Osteocyte (in vitro differentiated cells): ENCODE measurements at regions not wholly inside any gene's neighbourhood (a gene's known extent, or its start where the extent isn't known, plus 50 kb on each side); places are given as distances from the start of the nearest gene placed in this dataset.

Experiments used
- DNase-seq: peaks from one replicate; pipeline ENCODE4 v3.0.0; 2021; ENCODE audit warnings: mixed read lengths; ENCODE audit not compliant: unreplicated experiment; ENCODE audit errors: extremely low spot score
- H3K27ac Mint-ChIP-seq: one replicate; pipeline ENCODE4 v1.8.0; 2021; ENCODE audit warnings: mild to moderate bottlenecking, mixed read lengths; ENCODE audit not compliant: unreplicated experiment
- H3K27me3 Mint-ChIP-seq: one replicate; pipeline ENCODE4 v1.8.0; 2021; ENCODE audit warnings: mixed read lengths; ENCODE audit not compliant: unreplicated experiment
- H3K36me3 Mint-ChIP-seq: one replicate; pipeline ENCODE4 v1.8.0; 2021; ENCODE audit warnings: mixed read lengths; ENCODE audit not compliant: unreplicated experiment
- H3K4me1 Mint-ChIP-seq: one replicate; pipeline ENCODE4 v1.8.0; 2021; ENCODE audit warnings: mixed read lengths; ENCODE audit not compliant: unreplicated experiment
- H3K4me3 Mint-ChIP-seq: one replicate; pipeline ENCODE4 v1.8.0; 2021; ENCODE audit warnings: mild to moderate bottlenecking, moderate library complexity, mixed read lengths; ENCODE audit not compliant: unreplicated experiment
- H3K9me3 Mint-ChIP-seq: one replicate; pipeline ENCODE4 v1.8.0; 2021; ENCODE audit warnings: mixed read lengths; ENCODE audit not compliant: unreplicated experiment
- CTCF ChIP-seq: fragments of 200-600 bp; sonication (generic); IDR thresholded peaks from 2 replicates; pipeline ENCODE4 v1.5.0; 2021; ENCODE audit warnings: antibody characterized with exemption, mild to moderate bottlenecking, moderate library complexity

GRCh38 chr11:80596291-80596810 lies 1155.5 kb upstream of the TENM4 start:
- no peaks in the 10 kb centered on the region for H3K36me3 Mint-ChIP-seq
- no peaks in the 10 kb centered on the region for H3K27me3 Mint-ChIP-seq
- H3K4me1 Mint-ChIP-seq, result no peaks in the 10 kb centered on the region
- no peak overlapping the region for H3K4me3 Mint-ChIP-seq
- H3K27ac Mint-ChIP-seq, result no peak overlapping the region
- peaks cover 16% of the 10 kb centered on the region for H3K9me3 Mint-ChIP-seq
- no peak for DNase-seq
- no peak for TF ChIP-seq CTCF

GRCh38 chr11:80595011-80595410 lies 1154.2 kb upstream of the TENM4 start:
- H3K27me3 Mint-ChIP-seq, result no peaks in the 10 kb centered on the region
- H3K36me3 Mint-ChIP-seq, result no peaks in the 10 kb centered on the region
- no peak overlapping the region for H3K27ac Mint-ChIP-seq
- no peaks in the 10 kb centered on the region for H3K4me1 Mint-ChIP-seq
- no peak for DNase-seq
- peaks cover 22% of the 10 kb centered on the region for H3K9me3 Mint-ChIP-seq
- no peak overlapping the region for H3K4me3 Mint-ChIP-seq
- no peak for TF ChIP-seq CTCF

- TF ChIP-seq CTCF, result no peak
- H3K36me3 Mint-ChIP-seq, result no peaks in the 10 kb centered on the region
- no peak for DNase-seq
- H3K27ac Mint-ChIP-seq, result no peak overlapping the region
- no peaks in the 10 kb centered on the region for H3K4me1 Mint-ChIP-seq
- no peak overlapping the region for H3K4me3 Mint-ChIP-seq
- peaks cover 25% of the 10 kb centered on the region for H3K9me3 Mint-ChIP-seq
- no peaks in the 10 kb centered on the region for H3K27me3 Mint-ChIP-seq
These were observed 1153.0 kb upstream of the TENM4 start for GRCh38 chr11:80593648-80594374.

- Mint-ChIP-seq H3K36me3 (no peaks in the 10 kb centered on the region), H3K27ac (no peak overlapping the region), H3K4me3 (no peak overlapping the region), H3K27me3 (no peaks in the 10 kb centered on the region), H3K4me1 (no peaks in the 10 kb centered on the region), H3K9me3 (peaks cover 19% of the 10 kb centered on the region)
- TF ChIP-seq CTCF, result no peak
- DNase-seq, result no peak
These were observed 1151.7 kb upstream of the TENM4 start for GRCh38 chr11:80592546-80592945.

GRCh38 chr11:80587906-80588305 lies 1147.1 kb upstream of the TENM4 start:
- no peak for TF ChIP-seq CTCF
- no peaks in the 10 kb centered on the region for H3K27me3 Mint-ChIP-seq
- peaks cover 29% of the 10 kb centered on the region for H3K9me3 Mint-ChIP-seq
- H3K36me3 Mint-ChIP-seq, result no peaks in the 10 kb centered on the region
- H3K27ac Mint-ChIP-seq, result no peak overlapping the region
- H3K4me3 Mint-ChIP-seq, result no peak overlapping the region
- no peaks in the 10 kb centered on the region for H3K4me1 Mint-ChIP-seq
- no peak for DNase-seq
